ENCODE measurements at regions not wholly inside any gene's neighbourhood (a gene's known extent, or its start where the extent isn't known, plus 50 kb on each side); places are given as distances from the start of the nearest gene placed in this dataset.

GRCh38 chr4:57200799-57201327 is 90.7 kb upstream of the IGFBP7 start:
- no peaks in the 10 kb centered on the region for H3K9me3 ChIP-seq (ENCODE audit: low read length)
- H3K4me2 ChIP-seq (ENCODE audit: low read length) = no peak overlapping the region
- no peaks in the 10 kb centered on the region for H4K20me1 ChIP-seq (ENCODE audit: insufficient read depth, low read length)
- no TSS peak for BruUV-seq (replicated peaks)
- no peak overlapping the region for H3K27ac ChIP-seq (ENCODE audit: low read depth, low read length, poor library complexity, severe bottlenecking)
- no peak overlapping the region for H3K4me3 ChIP-seq (ENCODE audit: low read depth, low read length, poor library complexity, severe bottlenecking)
- CTCF ChIA-PET (ENCODE audit: unreplicated experiment) = interaction anchor here (1.0 kb wide), 1 partner anchor 10 kb away, joined by 4 read pairs; no protein-coding TSS in a partner anchor
- POLR2A ChIA-PET = interaction anchor here (0.6 kb wide), 1 partner anchor 591 kb away, joined by 4 read pairs; no protein-coding TSS in a partner anchor
- H3K4me1 ChIP-seq (ENCODE audit: insufficient read depth, low read length, poor library complexity, severe bottlenecking) = no peaks in the 10 kb centered on the region
- H2AFZ ChIP-seq (ENCODE audit: low read length) = no peak overlapping the region
- TF ChIP-seq CTCF (conservative IDR thresholded peaks at IDR 0.05; ENCODE audit: low read length) = no peak
- no peak for TF ChIP-seq EZH2phosphoT487 (IDR thresholded peaks at IDR 0.05; ENCODE audit: borderline replicate concordance, low read depth, low read length)
- no peaks in the 10 kb centered on the region for H3K36me3 ChIP-seq (ENCODE audit: insufficient read depth, low read length)
- no peaks in the 10 kb centered on the region for H3K9me2 ChIP-seq (ENCODE audit: insufficient read depth, low read length)
- no peak for DNase-seq (ENCODE audit: low spot score)
- intact Hi-C loops (cut with micrococcal nuclease; ENCODE audit: unreplicated experiment) = loop anchor here (1.0 kb wide), 1 partner anchor 26 kb away; no protein-coding TSS in a partner anchor
- H3K79me2 ChIP-seq (ENCODE audit: insufficient read depth, low read depth, low read length) = no peaks in the 10 kb centered on the region

GRCh38 chr4:57199267-57199666 is 89.1 kb upstream of the IGFBP7 start:
- BruUV-seq (replicated peaks) = no TSS peak
- Histone ChIP-seq H3K79me2 (ENCODE audit: insufficient read depth, low read depth, low read length) (no peaks in the 10 kb centered on the region), H3K27ac (ENCODE audit: low read depth, low read length, poor library complexity, severe bottlenecking) (no peak overlapping the region), H3K36me3 (ENCODE audit: insufficient read depth, low read length) (no peaks in the 10 kb centered on the region), H3K9me2 (ENCODE audit: insufficient read depth, low read length) (no peaks in the 10 kb centered on the region), H3K9me3 (ENCODE audit: low read length) (no peaks in the 10 kb centered on the region), H3K4me2 (ENCODE audit: low read length) (no peak overlapping the region), H4K20me1 (ENCODE audit: insufficient read depth, low read length) (no peaks in the 10 kb centered on the region), H2AFZ (ENCODE audit: low read length) (no peak overlapping the region), H3K4me1 (ENCODE audit: insufficient read depth, low read length, poor library complexity, severe bottlenecking) (no peaks in the 10 kb centered on the region), H3K4me3 (ENCODE audit: low read depth, low read length, poor library complexity, severe bottlenecking) (no peak overlapping the region)
- intact Hi-C loops (cut with micrococcal nuclease; ENCODE audit: unreplicated experiment) = no loop called here
- no peak for DNase-seq (ENCODE audit: low spot score)
- TF ChIP-seq EZH2phosphoT487 (IDR thresholded peaks at IDR 0.05; ENCODE audit: borderline replicate concordance, low read depth, low read length) = no peak
- TF ChIP-seq CTCF (conservative IDR thresholded peaks at IDR 0.05; ENCODE audit: low read length) = no peak
- CTCF ChIA-PET (ENCODE audit: unreplicated experiment) = no interaction called here
- POLR2A ChIA-PET = interaction anchor here (0.7 kb wide), 1 partner anchor 58 kb away, joined by 4 read pairs; no protein-coding TSS in a partner anchor

DNA sequence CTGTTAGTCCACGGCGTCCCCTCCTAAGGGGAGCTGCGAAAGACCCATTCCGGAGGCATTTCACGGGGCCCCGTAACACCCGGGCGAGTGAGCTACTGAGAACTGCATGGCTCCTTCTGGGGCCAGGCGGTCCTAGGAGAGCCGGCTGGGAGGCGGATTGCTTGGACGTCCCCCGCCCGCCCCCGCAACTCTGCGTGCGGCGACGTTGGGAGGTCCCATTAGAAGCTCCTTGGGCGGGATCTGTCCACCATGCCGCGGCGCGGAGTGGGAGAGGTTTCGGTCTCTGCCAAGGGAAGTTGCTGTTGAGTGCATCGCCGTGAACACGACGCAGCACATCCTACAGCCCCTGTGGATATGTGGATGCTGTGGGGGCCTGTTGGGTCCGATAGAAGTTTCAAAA is 85.4 kb upstream of the IGFBP7 start:
- no peak for TF ChIP-seq CTCF (conservative IDR thresholded peaks at IDR 0.05; ENCODE audit: low read length)
- TF ChIP-seq EZH2phosphoT487 (IDR thresholded peaks at IDR 0.05; ENCODE audit: borderline replicate concordance, low read depth, low read length) = no peak
- no TSS peak for BruUV-seq (replicated peaks)
- no peak for DNase-seq (ENCODE audit: low spot score)

More for the DNA sequence above, 85.4 kb upstream of the IGFBP7 start:
- H4K20me1 ChIP-seq (ENCODE audit: insufficient read depth, low read length) = no peaks in the 10 kb centered on the region
- no peaks in the 10 kb centered on the region for H3K9me2 ChIP-seq (ENCODE audit: insufficient read depth, low read length)
- no peak overlapping the region for H3K27ac ChIP-seq (ENCODE audit: low read depth, low read length, poor library complexity, severe bottlenecking)
- ChIA-PET POLR2A (no interaction called here), CTCF (ENCODE audit: unreplicated experiment) (no interaction called here)
- no peaks in the 10 kb centered on the region for H3K36me3 ChIP-seq (ENCODE audit: insufficient read depth, low read length)
- H3K4me2 ChIP-seq (ENCODE audit: low read length) = no peak overlapping the region
- no peaks in the 10 kb centered on the region for H3K79me2 ChIP-seq (ENCODE audit: insufficient read depth, low read depth, low read length)
- H3K4me3 ChIP-seq (ENCODE audit: low read depth, low read length, poor library complexity, severe bottlenecking) = no peak overlapping the region
- no peaks in the 10 kb centered on the region for H3K9me3 ChIP-seq (ENCODE audit: low read length)
- H2AFZ ChIP-seq (ENCODE audit: low read length) = no peak overlapping the region
- intact Hi-C loops (cut with micrococcal nuclease; ENCODE audit: unreplicated experiment) = no loop called here
- no peaks in the 10 kb centered on the region for H3K4me1 ChIP-seq (ENCODE audit: insufficient read depth, low read length, poor library complexity, severe bottlenecking)
